ENCODE measurements at regions not wholly inside any gene's neighbourhood (a gene's known extent, or its start where the extent isn't known, plus 50 kb on each side); places are given as distances from the start of the nearest gene placed in this dataset.

GRCh38 chr1:29962336-29962735, 726.0 kb downstream of the PTPRU start:
- Histone ChIP-seq H3K4me3 (no peak overlapping the region), H3K27ac (no peak overlapping the region), H3K9me3 (replicated peaks) (no peaks in the 10 kb centered on the region), H3K36me3 (no peaks in the 10 kb centered on the region), H3K27me3 (peaks cover 4% of the 10 kb centered on the region; the same call in 1 of the 2 replicates), H3K4me1 (no peaks in the 10 kb centered on the region)
- DNase-seq, result no peak

- H3K4me3 ChIP-seq, result no peak overlapping the region
- no peaks in the 10 kb centered on the region for H3K9me3 ChIP-seq (replicated peaks)
- H3K27me3 ChIP-seq, result peaks cover 4% of the 10 kb centered on the region; the same call in 1 of the 2 replicates
- DNase-seq, result no peak
- no peaks in the 10 kb centered on the region for H3K4me1 ChIP-seq
- no peaks in the 10 kb centered on the region for H3K36me3 ChIP-seq
- no peak overlapping the region for H3K27ac ChIP-seq
These were observed 725.2 kb downstream of the PTPRU start for GRCh38 chr1:29961293-29962059.

- Histone ChIP-seq H3K4me1 (no peaks in the 10 kb centered on the region), H3K9me3 (replicated peaks) (no peaks in the 10 kb centered on the region), H3K4me3 (no peak overlapping the region), H3K27me3 (peaks cover 4% of the 10 kb centered on the region; the same call in 1 of the 2 replicates), H3K36me3 (no peaks in the 10 kb centered on the region), H3K27ac (no peak overlapping the region)
- DNase-seq, result no peak
These were observed 724.6 kb downstream of the PTPRU start for GRCh38 chr1:29960876-29961275.

- no peaks in the 10 kb centered on the region for H3K4me1 ChIP-seq
- DNase-seq, result no peak
- H3K27me3 ChIP-seq, result peaks cover 4% of the 10 kb centered on the region; the same call in 1 of the 2 replicates
- H3K4me3 ChIP-seq, result no peak overlapping the region
- H3K27ac ChIP-seq, result no peak overlapping the region
- H3K9me3 ChIP-seq (replicated peaks), result no peaks in the 10 kb centered on the region
- no peaks in the 10 kb centered on the region for H3K36me3 ChIP-seq
These were observed 723.9 kb downstream of the PTPRU start for GRCh38 chr1:29960156-29960755.

- H3K4me1 ChIP-seq, result no peaks in the 10 kb centered on the region
- no peaks in the 10 kb centered on the region for H3K9me3 ChIP-seq (replicated peaks)
- peaks cover 4% of the 10 kb centered on the region; the same call in 1 of the 2 replicates for H3K27me3 ChIP-seq
- no peak overlapping the region for H3K27ac ChIP-seq
- H3K36me3 ChIP-seq, result no peaks in the 10 kb centered on the region
- no peak for DNase-seq
- H3K4me3 ChIP-seq, result no peak overlapping the region
These were observed 723.0 kb downstream of the PTPRU start for GRCh38 chr1:29959356-29959755.

- no peak overlapping the region for H3K4me3 ChIP-seq
- no peak overlapping the region for H3K27ac ChIP-seq
- no peaks in the 10 kb centered on the region for H3K9me3 ChIP-seq (replicated peaks)
- DNase-seq, result no peak
- no peaks in the 10 kb centered on the region for H3K4me1 ChIP-seq
- no peaks in the 10 kb centered on the region for H3K36me3 ChIP-seq
- peaks cover 4% of the 10 kb centered on the region; the same call in 1 of the 2 replicates for H3K27me3 ChIP-seq
These were observed 721.9 kb downstream of the PTPRU start for GRCh38 chr1:29958271-29958670.

GRCh38 chr1:29956349-29957030, 720.2 kb downstream of the PTPRU start:
- H3K36me3 ChIP-seq, result no peaks in the 10 kb centered on the region
- no peak overlapping the region for H3K4me3 ChIP-seq
- no peak for DNase-seq
- H3K4me1 ChIP-seq, result no peaks in the 10 kb centered on the region
- H3K27me3 ChIP-seq, result peaks cover 4% of the 10 kb centered on the region; the same call in 1 of the 2 replicates
- H3K9me3 ChIP-seq (replicated peaks), result no peaks in the 10 kb centered on the region
- H3K27ac ChIP-seq, result no peak overlapping the region

- DNase-seq, result no peak
- Histone ChIP-seq H3K4me1 (no peaks in the 10 kb centered on the region), H3K4me3 (no peak overlapping the region), H3K27me3 (no peaks in the 10 kb centered on the region), H3K36me3 (no peaks in the 10 kb centered on the region), H3K9me3 (replicated peaks) (no peaks in the 10 kb centered on the region), H3K27ac (no peak overlapping the region)
These were observed 718.3 kb downstream of the PTPRU start for GRCh38 chr1:29954591-29954990.

- Histone ChIP-seq H3K27ac (no peak overlapping the region), H3K36me3 (no peaks in the 10 kb centered on the region), H3K4me1 (no peaks in the 10 kb centered on the region), H3K4me3 (no peak overlapping the region), H3K9me3 (replicated peaks) (no peaks in the 10 kb centered on the region), H3K27me3 (no peaks in the 10 kb centered on the region)
- no peak for DNase-seq
These were observed 717.6 kb downstream of the PTPRU start for GRCh38 chr1:29953961-29954360.

- H3K9me3 ChIP-seq (replicated peaks), result no peaks in the 10 kb centered on the region
- no peaks in the 10 kb centered on the region for H3K4me1 ChIP-seq
- no peaks in the 10 kb centered on the region for H3K36me3 ChIP-seq
- H3K27ac ChIP-seq, result no peak overlapping the region
- DNase-seq, result no peak
- H3K27me3 ChIP-seq, result no peaks in the 10 kb centered on the region
- H3K4me3 ChIP-seq, result no peak overlapping the region
These were observed 713.4 kb downstream of the PTPRU start for GRCh38 chr1:29949676-29950075.

- no peaks in the 10 kb centered on the region for H3K27me3 ChIP-seq
- no peak overlapping the region for H3K27ac ChIP-seq
- H3K9me3 ChIP-seq (replicated peaks), result no peaks in the 10 kb centered on the region
- H3K4me3 ChIP-seq, result no peak overlapping the region
- H3K36me3 ChIP-seq, result no peaks in the 10 kb centered on the region
- no peak for DNase-seq
- no peaks in the 10 kb centered on the region for H3K4me1 ChIP-seq
These were observed 712.3 kb downstream of the PTPRU start for GRCh38 chr1:29948581-29948980.

- no peak overlapping the region for H3K4me3 ChIP-seq
- no peaks in the 10 kb centered on the region for H3K9me3 ChIP-seq (replicated peaks)
- no peaks in the 10 kb centered on the region for H3K4me1 ChIP-seq
- H3K27me3 ChIP-seq, result no peaks in the 10 kb centered on the region
- H3K36me3 ChIP-seq, result no peaks in the 10 kb centered on the region
- DNase-seq, result no peak
- no peak overlapping the region for H3K27ac ChIP-seq
These were observed 709.7 kb downstream of the PTPRU start for GRCh38 chr1:29946057-29946456.

GRCh38 chr1:29945426-29945825, 709.1 kb downstream of the PTPRU start:
- Histone ChIP-seq H3K4me1 (no peaks in the 10 kb centered on the region), H3K4me3 (no peak overlapping the region), H3K36me3 (no peaks in the 10 kb centered on the region), H3K9me3 (replicated peaks) (no peaks in the 10 kb centered on the region), H3K27me3 (no peaks in the 10 kb centered on the region), H3K27ac (no peak overlapping the region)
- no peak for DNase-seq

GRCh38 chr1:29944253-29944905, 708.1 kb downstream of the PTPRU start:
- no peaks in the 10 kb centered on the region for H3K27me3 ChIP-seq
- no peaks in the 10 kb centered on the region for H3K36me3 ChIP-seq
- no peak overlapping the region for H3K27ac ChIP-seq
- H3K4me1 ChIP-seq, result no peaks in the 10 kb centered on the region
- H3K4me3 ChIP-seq, result no peak overlapping the region
- H3K9me3 ChIP-seq (replicated peaks), result no peaks in the 10 kb centered on the region
- no peak for DNase-seq

- Histone ChIP-seq H3K4me1 (no peaks in the 10 kb centered on the region), H3K27ac (no peak overlapping the region), H3K36me3 (no peaks in the 10 kb centered on the region), H3K9me3 (replicated peaks) (no peaks in the 10 kb centered on the region), H3K4me3 (no peak overlapping the region), H3K27me3 (no peaks in the 10 kb centered on the region)
- no peak for DNase-seq
These were observed 706.7 kb downstream of the PTPRU start for GRCh38 chr1:29943034-29943433.
